NCI-H82 (cell line): ENCODE measurements at regions not wholly inside any gene's neighbourhood (a gene's known extent, or its start where the extent isn't known, plus 50 kb on each side); places are given as distances from the start of the nearest gene placed in this dataset.
A peak's percentile ranks its signal among the peaks of the same experiment; 100 is the strongest.
"Not testable (repeated sequence)": the region's sequence is repeated elsewhere in the genome, so short reads cannot be mapped to it uniquely, and the experiment has no call there.

Source experiments
- DNase-seq: peaks from one replicate; lab custom pipeline; 2025; lab: John Stamatoyannopoulos, UW

GRCh38 chr4:12932203-12932788 lies 551.8 kb downstream of the RAB28 start:
- DNase-seq = no peak

- no peak for DNase-seq
These were observed 554.4 kb downstream of the RAB28 start for GRCh38 chr4:12929784-12930183.

- peak; percentile 60 for DNase-seq
These were observed 555.4 kb downstream of the RAB28 start for GRCh38 chr4:12928751-12929150.

- no peak for DNase-seq
These were observed 557.7 kb downstream of the RAB28 start for GRCh38 chr4:12926189-12927066.

- no peak for DNase-seq
These were observed 559.3 kb downstream of the RAB28 start for GRCh38 chr4:12924728-12925320.

GRCh38 chr4:12924253-12924652 lies 559.9 kb downstream of the RAB28 start:
- DNase-seq = no peak

GRCh38 chr4:12912896-12913418 lies 571.2 kb downstream of the RAB28 start:
- no peak for DNase-seq

GRCh38 chr4:12911750-12912358 lies 572.3 kb downstream of the RAB28 start:
- DNase-seq = no peak

GRCh38 chr4:12903640-12904039 lies 580.5 kb downstream of the RAB28 start:
- DNase-seq = not testable (repeated sequence)

GRCh38 chr4:12902735-12903134 lies 581.4 kb downstream of the RAB28 start:
- no peak for DNase-seq

GRCh38 chr4:12897954-12898353 lies 586.2 kb downstream of the RAB28 start:
- DNase-seq = no peak

- DNase-seq = no peak
These were observed 590.1 kb downstream of the RAB28 start for GRCh38 chr4:12894062-12894461.

- no peak for DNase-seq
These were observed 595.1 kb downstream of the RAB28 start for GRCh38 chr4:12889054-12889453.

GRCh38 chr4:12884846-12885796 lies 599.0 kb downstream of the RAB28 start:
- DNase-seq = peak; percentile 85

- DNase-seq = no peak
These were observed 602.1 kb downstream of the RAB28 start for GRCh38 chr4:12881945-12882584.

GRCh38 chr4:12880844-12881243 lies 603.3 kb downstream of the RAB28 start:
- DNase-seq = no peak

GRCh38 chr4:12879496-12879895 lies 604.6 kb downstream of the RAB28 start:
- DNase-seq = no peak

GRCh38 chr4:12875640-12876243 lies 608.4 kb downstream of the RAB28 start:
- DNase-seq = no peak

- DNase-seq = peak; percentile 58
These were observed 610.8 kb downstream of the RAB28 start for GRCh38 chr4:12873351-12873750.

GRCh38 chr4:12861422-12861821 lies 622.7 kb downstream of the RAB28 start:
- no peak for DNase-seq
